ENCODE measurements at regions not wholly inside any gene's neighbourhood (a gene's known extent, or its start where the extent isn't known, plus 50 kb on each side); places are given as distances from the start of the nearest gene placed in this dataset.
"Not testable (repeated sequence)": the region's sequence is repeated elsewhere in the genome, so short reads cannot be mapped to it uniquely, and the experiment has no call there.

DNA sequence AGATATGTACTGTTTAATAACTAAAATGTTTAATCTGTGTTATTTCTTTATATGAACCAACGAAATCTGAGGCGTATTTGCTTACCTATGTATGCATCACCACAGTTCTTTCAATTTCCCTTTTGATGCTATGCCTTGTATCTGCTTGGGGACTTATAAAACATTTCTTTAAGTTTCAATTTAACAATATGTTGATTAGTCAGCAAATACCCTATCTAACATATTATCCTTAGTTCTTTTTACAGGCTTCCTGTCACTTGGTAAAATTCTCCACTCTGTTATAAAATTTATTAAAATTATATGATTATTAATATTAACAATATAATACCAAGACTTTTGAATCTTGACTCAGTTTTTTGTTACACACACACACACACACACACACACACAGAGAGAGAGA lies 174.3 kb downstream of the CPS1 start:
- no peak overlapping the region for H3K4me3 ChIP-seq (ENCODE audit: low read depth, low read length)
- no peak for DNase-seq (ENCODE audit: low read depth)
- TF ChIP-seq, protein P1, sequence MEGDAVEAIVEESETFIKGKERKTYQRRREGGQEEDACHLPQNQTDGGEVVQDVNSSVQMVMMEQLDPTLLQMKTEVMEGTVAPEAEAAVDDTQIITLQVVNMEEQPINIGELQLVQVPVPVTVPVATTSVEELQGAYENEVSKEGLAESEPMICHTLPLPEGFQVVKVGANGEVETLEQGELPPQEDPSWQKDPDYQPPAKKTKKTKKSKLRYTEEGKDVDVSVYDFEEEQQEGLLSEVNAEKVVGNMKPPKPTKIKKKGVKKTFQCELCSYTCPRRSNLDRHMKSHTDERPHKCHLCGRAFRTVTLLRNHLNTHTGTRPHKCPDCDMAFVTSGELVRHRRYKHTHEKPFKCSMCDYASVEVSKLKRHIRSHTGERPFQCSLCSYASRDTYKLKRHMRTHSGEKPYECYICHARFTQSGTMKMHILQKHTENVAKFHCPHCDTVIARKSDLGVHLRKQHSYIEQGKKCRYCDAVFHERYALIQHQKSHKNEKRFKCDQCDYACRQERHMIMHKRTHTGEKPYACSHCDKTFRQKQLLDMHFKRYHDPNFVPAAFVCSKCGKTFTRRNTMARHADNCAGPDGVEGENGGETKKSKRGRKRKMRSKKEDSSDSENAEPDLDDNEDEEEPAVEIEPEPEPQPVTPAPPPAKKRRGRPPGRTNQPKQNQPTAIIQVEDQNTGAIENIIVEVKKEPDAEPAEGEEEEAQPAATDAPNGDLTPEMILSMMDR (IDR thresholded peaks at IDR 0.05; ENCODE audit: insufficient read depth, low read length): no peak

DNA sequence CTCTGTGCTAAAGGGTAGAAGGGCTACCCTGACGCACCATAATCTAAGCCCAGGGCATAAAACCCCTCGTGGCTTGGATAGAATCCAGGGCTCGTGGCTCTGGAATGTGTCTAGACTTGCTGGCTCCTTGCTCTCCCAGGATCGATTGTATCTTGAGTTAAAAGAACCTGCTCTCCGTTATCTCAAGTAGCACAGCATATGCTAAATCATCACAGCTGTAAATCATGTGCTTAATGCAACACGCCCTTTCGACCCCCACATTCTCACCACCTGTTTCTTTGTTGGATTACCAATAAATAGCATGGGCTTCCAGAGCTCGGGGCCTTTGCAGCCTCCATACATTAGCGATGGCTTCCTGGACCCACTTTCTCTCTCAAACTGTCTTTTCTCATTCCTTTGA lies 190.4 kb downstream of the CPS1 start:
- not testable (repeated sequence) for H3K4me3 ChIP-seq (ENCODE audit: low read depth, low read length); DNase-seq (ENCODE audit: low read depth)

DNA sequence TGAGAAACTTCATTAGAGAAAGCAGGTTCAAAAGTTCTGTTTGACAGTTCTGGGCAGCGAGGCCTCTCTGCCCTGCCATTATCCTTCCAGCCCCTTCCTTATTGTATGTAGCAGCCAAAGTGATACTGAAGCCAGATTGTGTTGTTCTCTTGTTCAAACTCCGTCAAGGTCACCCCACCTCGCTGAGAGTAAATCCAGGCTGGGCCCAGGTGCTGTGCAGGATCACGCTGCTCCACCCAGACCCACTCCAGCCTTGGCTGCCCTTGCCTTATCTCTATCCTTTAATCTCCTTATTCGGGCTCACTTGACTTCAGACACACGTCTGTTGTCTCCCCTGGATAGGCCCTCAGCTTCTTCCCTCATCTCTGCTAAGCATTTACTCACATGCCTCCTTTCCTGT lies 196.1 kb downstream of the CPS1 start:
- TF ChIP-seq, protein P1 (IDR thresholded peaks at IDR 0.05; ENCODE audit: insufficient read depth, low read length): no peak
- no peak for DNase-seq (ENCODE audit: low read depth)
- no peak overlapping the region for H3K4me3 ChIP-seq (ENCODE audit: low read depth, low read length)

DNA sequence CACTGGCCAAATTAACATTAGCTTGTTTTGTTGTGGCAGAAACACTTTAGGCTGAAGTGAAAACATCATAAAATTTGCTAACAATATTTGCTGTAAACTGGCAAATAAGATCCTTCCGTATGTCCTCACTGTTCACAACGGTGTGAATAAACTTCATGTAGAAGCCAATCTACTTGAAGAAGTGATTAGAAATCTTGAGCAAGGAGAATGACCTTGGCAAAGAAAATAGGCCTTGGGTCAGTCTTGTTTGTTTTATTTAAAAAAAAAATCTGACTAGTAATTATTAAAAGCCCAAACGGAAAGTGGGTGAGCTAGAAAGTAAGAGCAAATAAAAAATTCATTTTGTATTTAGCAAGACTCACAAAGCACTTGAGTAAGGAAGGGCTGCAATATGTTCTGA lies 197.0 kb downstream of the CPS1 start:
- no peak for DNase-seq (ENCODE audit: low read depth)

DNA sequence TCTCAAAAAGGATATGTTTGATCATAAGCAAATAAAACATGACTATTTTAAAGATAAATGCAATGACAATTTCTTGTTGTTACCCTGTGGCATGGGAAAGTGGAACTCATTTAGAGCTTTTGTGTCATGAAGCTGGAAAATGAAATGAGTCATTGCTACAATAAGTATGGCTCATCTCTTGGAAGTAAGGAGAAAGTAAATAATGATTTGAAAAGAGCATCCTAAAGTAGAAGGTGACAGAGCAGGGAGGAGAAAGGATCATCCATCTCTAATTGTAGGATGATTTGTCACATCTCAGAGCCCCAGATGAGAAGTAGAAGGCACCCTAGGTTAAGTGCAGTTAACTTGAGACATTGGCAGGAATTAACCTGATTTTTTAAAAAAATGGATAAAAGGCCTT lies 200.5 kb downstream of the CPS1 start:
- DNase-seq (ENCODE audit: low read depth): no peak
- TF ChIP-seq, protein P1 (IDR thresholded peaks at IDR 0.05; ENCODE audit: insufficient read depth, low read length): no peak
- H3K4me3 ChIP-seq (ENCODE audit: low read depth, low read length): no peak overlapping the region

More for the DNA sequence above, 197.0 kb downstream of the CPS1 start:
- no peak overlapping the region for H3K4me3 ChIP-seq (ENCODE audit: low read depth, low read length)
- TF ChIP-seq, protein P1 (IDR thresholded peaks at IDR 0.05; ENCODE audit: insufficient read depth, low read length): no peak

DNA sequence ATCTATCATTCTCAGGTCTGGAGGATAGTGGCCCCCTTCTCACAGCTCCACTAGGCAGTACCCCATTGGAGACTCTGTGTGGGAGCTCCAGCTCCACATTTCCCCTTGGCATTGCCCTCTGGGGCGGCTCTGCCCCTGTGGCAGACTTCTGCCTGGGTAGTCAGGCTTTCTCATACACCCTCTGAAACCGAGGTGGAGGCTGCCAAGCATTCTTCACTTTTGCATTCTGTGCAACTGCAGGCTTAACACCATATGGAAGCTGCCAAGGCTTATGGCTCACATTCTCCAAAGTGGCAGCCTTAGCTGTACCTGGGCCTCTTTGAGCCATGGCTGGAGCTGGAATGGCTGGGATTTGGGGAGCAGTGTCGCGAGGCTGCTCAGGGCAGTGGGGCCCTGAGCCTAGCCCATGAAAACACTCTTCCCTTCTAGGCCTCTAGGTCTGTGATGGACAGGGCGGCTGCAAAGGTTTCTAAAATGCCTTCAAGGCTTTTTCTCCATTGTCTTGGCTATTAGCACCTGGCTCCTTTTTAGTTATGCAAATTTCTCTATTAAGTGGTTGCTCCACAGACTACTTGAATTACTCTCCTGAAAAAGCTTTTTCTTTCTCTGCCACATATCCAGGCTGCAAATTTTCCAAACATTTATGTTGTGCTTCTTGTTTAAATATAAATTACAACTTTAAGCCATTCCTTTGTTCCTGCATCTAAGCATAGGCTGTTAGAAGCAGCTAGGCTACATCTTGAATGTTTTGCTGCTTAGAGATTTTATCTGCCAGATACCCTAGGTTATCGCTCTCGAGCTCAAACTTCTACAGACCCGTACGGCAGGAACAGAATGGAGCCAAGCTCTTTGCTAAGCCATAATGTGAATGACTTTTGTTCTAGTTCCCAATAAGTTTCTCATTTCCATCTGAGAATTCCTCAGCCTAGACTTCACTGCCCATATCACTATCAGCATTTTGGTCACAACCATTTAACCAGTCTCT lies 206.5 kb downstream of the CPS1 start:
- no peak overlapping the region for H3K4me3 ChIP-seq (ENCODE audit: low read depth, low read length)
- TF ChIP-seq, protein P1 (IDR thresholded peaks at IDR 0.05; ENCODE audit: insufficient read depth, low read length): no peak
- no peak for DNase-seq (ENCODE audit: low read depth)

DNA sequence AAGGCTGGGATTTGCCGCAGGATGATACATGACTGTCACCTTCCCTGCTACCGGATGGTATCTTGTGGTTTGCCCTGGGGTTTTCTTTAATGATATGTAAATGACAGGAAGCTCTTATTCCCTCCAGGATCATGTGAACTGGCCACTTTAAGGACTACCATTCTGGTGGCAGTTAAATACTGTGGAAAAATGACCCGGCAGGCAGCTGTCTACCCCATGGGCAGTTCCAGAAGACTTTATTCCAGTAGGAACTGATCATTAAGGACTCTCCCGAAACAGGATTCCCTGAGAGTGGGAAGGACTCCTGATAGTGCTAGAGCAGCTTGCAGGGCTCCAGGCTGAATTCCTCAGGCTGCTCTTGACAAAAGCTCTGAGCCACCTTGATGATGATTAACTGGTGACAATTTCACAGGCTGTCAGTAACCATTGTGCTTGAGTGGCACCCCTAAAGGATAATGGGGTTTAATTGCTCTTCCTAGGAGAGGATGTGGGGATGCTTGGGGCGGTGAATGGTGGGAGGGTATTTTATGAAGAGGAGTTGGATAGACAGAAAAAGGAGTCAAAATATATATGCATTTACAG lies 212.0 kb downstream of the CPS1 start:
- no peak overlapping the region for H3K4me3 ChIP-seq (ENCODE audit: low read depth, low read length)
- TF ChIP-seq, protein P1 (IDR thresholded peaks at IDR 0.05; ENCODE audit: insufficient read depth, low read length): no peak
- no peak for DNase-seq (ENCODE audit: low read depth)
